ENCODE measurements at regions not wholly inside any gene's neighbourhood (a gene's known extent, or its start where the extent isn't known, plus 50 kb on each side); places are given as distances from the start of the nearest gene placed in this dataset.

DNA sequence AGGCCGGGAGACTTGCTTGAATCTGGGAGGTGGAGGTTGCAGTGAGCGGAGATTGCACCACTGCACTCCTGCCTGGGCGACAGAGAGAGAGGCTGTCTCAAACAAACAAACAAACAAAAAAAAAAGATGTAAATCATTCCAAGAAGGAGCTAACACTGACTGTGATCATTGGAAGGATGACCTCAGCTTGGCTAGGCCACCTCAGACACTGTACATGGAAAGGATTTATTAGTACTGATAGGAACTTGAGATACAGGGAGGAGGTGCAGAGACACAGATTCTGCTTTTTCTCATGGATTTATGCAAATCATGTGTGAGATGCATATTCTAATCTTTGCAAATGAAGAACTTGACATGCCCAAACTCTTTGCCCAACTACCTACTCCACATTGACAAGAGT lies 293.6 kb downstream of the HIVEP2 start:
- Histone ChIP-seq H3K27me3 (peaks cover 0 to 4% (median 0%) of the 10 kb centered on the region in 4 donors), H3K4me1 (no peaks in the 10 kb centered on the region), H3K36me3 (no peaks in the 10 kb centered on the region), H3K4me3 (no peak overlapping the region), H3K9me3 (no peaks in the 10 kb centered on the region), H3K27ac (no peak overlapping the region)
- intact Hi-C loops (cut with DNase I): no loop called here
- TF ChIP-seq CTCF (IDR thresholded peaks at IDR 0.05): no peak
- WGBS, 2 donors: 80 to 92% methylated on average over 1 to 3 of the region's 3 CpGs
- no peak for DNase-seq

GRCh38 chr6:142653710-142654420 lies 291.1 kb downstream of the HIVEP2 start:
- WGBS, 2 donors: 68 to 71% methylated on average over 5 of the region's 5 CpGs
- intact Hi-C loops (cut with DNase I): no loop called here
- DNase-seq: no peak

DNA sequence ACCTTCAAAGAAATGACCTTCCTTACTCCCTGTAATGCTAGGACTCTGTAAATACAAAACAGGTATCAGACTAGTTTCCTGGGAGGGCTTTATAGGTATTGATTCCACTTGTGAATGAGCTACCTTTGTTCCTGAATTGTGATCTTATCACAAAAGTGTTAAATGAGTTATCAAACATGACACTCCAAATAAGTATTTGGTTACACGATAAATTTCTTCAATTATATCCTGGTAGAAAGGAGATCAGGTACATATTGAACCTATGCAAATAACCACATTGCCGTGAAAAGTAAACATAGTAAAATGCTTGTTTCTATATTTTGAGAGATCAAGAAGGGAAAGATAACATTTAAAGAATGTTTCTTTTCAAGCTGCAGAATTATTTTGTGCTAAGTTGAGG lies 285.3 kb downstream of the HIVEP2 start:
- Histone ChIP-seq H3K27me3 (no peaks in the 10 kb centered on the region), H3K4me1 (no peaks in the 10 kb centered on the region), H3K4me3 (no peak overlapping the region), H3K9me3 (no peaks in the 10 kb centered on the region), H3K36me3 (no peaks in the 10 kb centered on the region), H3K27ac (no peak overlapping the region)
- TF ChIP-seq CTCF (IDR thresholded peaks at IDR 0.05) (no peak), POLR2A (IDR thresholded peaks at IDR 0.05) (no peak)
- no peak for DNase-seq
- intact Hi-C loops (cut with DNase I): no loop called here
- WGBS, 2 donors: 56 to 68% methylated on average over 2 of the region's 2 CpGs

More at GRCh38 chr6:142653710-142654420, 291.1 kb downstream of the HIVEP2 start:
- Histone ChIP-seq H3K4me3 (no peak overlapping the region), H3K9me3 (no peaks in the 10 kb centered on the region), H3K4me1 (no peaks in the 10 kb centered on the region), H3K36me3 (no peaks in the 10 kb centered on the region), H3K27ac (no peak overlapping the region), H3K27me3 (no peaks in the 10 kb centered on the region)
- TF ChIP-seq POLR2A (IDR thresholded peaks at IDR 0.05): no peak
- TF ChIP-seq CTCF (IDR thresholded peaks at IDR 0.05): no peak

DNA sequence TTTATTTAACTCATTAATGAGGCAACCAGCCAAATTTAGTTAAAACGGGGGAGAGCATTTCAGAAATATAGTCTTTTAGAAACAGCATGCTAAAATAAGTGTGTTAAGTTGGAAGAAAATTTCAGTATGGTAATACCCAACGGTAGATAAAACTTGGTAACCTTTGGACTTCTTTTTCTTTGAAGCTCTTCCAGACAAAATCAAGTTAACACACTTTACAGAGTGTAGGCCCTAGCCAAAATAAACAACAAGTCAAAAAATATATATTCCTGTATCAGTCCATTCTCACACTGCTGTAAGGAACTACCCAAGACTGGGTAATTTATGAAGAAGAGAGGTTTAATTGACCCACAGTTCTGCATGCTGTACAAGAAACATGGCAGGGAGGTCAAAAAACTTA lies 279.6 kb downstream of the HIVEP2 start:
- TF ChIP-seq CTCF (IDR thresholded peaks at IDR 0.05) (no peak), POLR2A (IDR thresholded peaks at IDR 0.05) (no peak)
- Histone ChIP-seq H3K36me3 (no peaks in the 10 kb centered on the region), H3K27ac (no peak overlapping the region), H3K9me3 (no peaks in the 10 kb centered on the region), H3K27me3 (no peaks in the 10 kb centered on the region), H3K4me3 (no peak overlapping the region), H3K4me1 (no peaks in the 10 kb centered on the region)
- intact Hi-C loops (cut with DNase I): no loop called here
- 42 to 54% methylated on average over 2 of the region's 2 CpGs for WGBS, 2 donors
- no peak for DNase-seq

- no peaks in the 10 kb centered on the region for H3K27me3 ChIP-seq
- no peaks in the 10 kb centered on the region for H3K9me3 ChIP-seq
- intact Hi-C loops (cut with DNase I): no loop called here
- no peak for TF ChIP-seq CTCF (IDR thresholded peaks at IDR 0.05)
- no peak for TF ChIP-seq POLR2A (IDR thresholded peaks at IDR 0.05)
- 63 to 64% methylated on average over 4 of the region's 4 CpGs for WGBS, 2 donors
- no peaks in the 10 kb centered on the region for H3K4me1 ChIP-seq
- DNase-seq: no peak
- H3K27ac ChIP-seq: no peak overlapping the region
- no peaks in the 10 kb centered on the region for H3K36me3 ChIP-seq
- H3K4me3 ChIP-seq: no peak overlapping the region
Observed at GRCh38 chr6:142666599-142667185, 278.3 kb downstream of the HIVEP2 start.

All from esophagus squamous epithelium (tissue), 5 donors.